ENCODE measurements at regions not wholly inside any gene's neighbourhood (a gene's known extent, or its start where the extent isn't known, plus 50 kb on each side); places are given as distances from the start of the nearest gene placed in this dataset.

DNA sequence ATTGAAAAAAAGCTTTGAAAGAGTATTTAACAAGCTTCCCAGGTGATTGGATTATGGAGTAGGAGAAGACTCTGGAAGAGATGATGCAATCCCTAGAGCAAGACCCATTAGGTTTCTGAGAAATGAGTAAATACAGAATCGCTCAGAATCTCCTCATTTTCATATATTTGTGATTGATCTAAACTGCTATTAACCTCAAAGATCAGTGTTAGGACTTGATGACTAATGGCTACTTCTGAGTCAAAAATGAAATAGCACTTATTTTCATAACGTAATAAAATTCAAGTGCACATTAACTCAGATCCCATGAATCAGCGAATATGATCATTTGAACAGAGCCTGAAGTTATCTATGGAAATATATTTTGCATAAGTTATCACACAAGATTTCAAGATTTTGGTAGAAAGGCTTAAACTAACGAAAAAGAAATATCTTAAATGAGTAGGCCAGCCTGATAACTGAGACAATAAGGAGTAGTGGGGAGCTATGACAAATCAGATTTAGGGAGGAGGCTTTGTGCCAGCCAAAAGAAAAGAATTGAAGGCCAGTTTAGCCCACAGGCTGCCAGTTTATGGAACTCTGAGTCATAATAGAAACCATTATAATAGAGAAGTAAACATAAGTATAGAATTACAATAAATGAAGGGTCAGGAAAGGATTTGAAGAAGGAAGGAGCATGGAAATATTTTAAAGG, 106.7 kb upstream of the OSMR start:
- 0 out of 2 replicates have a peak, but pooled peaks cover 8% of the 10 kb centered on the region for H3K9me3 ChIP-seq
- no peaks in the 10 kb centered on the region for H3K27me3 ChIP-seq (ENCODE audit: insufficient read depth)
- no peak overlapping the region for H3K27ac ChIP-seq (ENCODE audit: low read depth in 2 of 2, low read length in 1 of 2)
- no peak overlapping the region for H3K4me2 ChIP-seq
- no peak overlapping the region for H2AFZ ChIP-seq (ENCODE audit: low read depth)
- H4K20me1 ChIP-seq (ENCODE audit: insufficient read depth): no peaks in the 10 kb centered on the region
- DNase-seq: no peak
- H3K36me3 ChIP-seq (replicated peaks in 1 of 2; ENCODE audit: control insufficient read depth in 1 of 2, insufficient read depth in 2 of 2, low read length in 1 of 2): no peaks in the 10 kb centered on the region
- no peak overlapping the region for H3K9ac ChIP-seq
- H3K4me1 ChIP-seq (ENCODE audit: control insufficient read depth in 1 of 2, insufficient read depth in 2 of 2, low read depth in 1 of 2, low read length in 1 of 2): no peaks in the 10 kb centered on the region
- H3K9me2 ChIP-seq: no peaks in the 10 kb centered on the region
- H3F3A ChIP-seq (replicated peaks; ENCODE audit: insufficient read depth): no peaks in the 10 kb centered on the region
- TF ChIP-seq SMC3 (IDR thresholded peaks at IDR 0.05; ENCODE audit: low read depth, low read length) (no peak), GATA2 (CRISPR knock-in tag; IDR thresholded peaks at IDR 0.05) (no peak), MXI1 (IDR thresholded peaks at IDR 0.05; ENCODE audit: low read depth, low read length) (no peak), CHD2 (IDR thresholded peaks at IDR 0.05; ENCODE audit: low read length, partially characterized antibody) (no peak), JUND (IDR thresholded peaks at IDR 0.05) (no peak), RFX5 (IDR thresholded peaks at IDR 0.05; ENCODE audit: low read length) (no peak), SIN3A (IDR thresholded peaks at IDR 0.05; ENCODE audit: borderline replicate concordance, low read depth, low read length) (no peak), NRF1 (IDR thresholded peaks at IDR 0.05; ENCODE audit: low read depth, low read length) (no peak), GABPA (IDR thresholded peaks at IDR 0.05; ENCODE audit: low read depth) (no peak)
- TF ChIP-seq, protein P1, sequence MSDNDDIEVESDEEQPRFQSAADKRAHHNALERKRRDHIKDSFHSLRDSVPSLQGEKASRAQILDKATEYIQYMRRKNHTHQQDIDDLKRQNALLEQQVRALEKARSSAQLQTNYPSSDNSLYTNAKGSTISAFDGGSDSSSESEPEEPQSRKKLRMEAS (IDR thresholded peaks at IDR 0.05; ENCODE audit: low read depth): no peak
- TF ChIP-seq, protein P2, sequence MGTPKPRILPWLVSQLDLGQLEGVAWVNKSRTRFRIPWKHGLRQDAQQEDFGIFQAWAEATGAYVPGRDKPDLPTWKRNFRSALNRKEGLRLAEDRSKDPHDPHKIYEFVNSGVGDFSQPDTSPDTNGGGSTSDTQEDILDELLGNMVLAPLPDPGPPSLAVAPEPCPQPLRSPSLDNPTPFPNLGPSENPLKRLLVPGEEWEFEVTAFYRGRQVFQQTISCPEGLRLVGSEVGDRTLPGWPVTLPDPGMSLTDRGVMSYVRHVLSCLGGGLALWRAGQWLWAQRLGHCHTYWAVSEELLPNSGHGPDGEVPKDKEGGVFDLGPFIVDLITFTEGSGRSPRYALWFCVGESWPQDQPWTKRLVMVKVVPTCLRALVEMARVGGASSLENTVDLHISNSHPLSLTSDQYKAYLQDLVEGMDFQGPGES (IDR thresholded peaks at IDR 0.05; ENCODE audit: low read depth, low read length): no peak
- TF ChIP-seq, protein P3, sequence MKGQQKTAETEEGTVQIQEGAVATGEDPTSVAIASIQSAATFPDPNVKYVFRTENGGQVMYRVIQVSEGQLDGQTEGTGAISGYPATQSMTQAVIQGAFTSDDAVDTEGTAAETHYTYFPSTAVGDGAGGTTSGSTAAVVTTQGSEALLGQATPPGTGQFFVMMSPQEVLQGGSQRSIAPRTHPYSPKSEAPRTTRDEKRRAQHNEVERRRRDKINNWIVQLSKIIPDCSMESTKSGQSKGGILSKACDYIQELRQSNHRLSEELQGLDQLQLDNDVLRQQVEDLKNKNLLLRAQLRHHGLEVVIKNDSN (IDR thresholded peaks at IDR 0.05; ENCODE audit: borderline replicate concordance, low read depth): no peak
- TF ChIP-seq, protein P4, sequence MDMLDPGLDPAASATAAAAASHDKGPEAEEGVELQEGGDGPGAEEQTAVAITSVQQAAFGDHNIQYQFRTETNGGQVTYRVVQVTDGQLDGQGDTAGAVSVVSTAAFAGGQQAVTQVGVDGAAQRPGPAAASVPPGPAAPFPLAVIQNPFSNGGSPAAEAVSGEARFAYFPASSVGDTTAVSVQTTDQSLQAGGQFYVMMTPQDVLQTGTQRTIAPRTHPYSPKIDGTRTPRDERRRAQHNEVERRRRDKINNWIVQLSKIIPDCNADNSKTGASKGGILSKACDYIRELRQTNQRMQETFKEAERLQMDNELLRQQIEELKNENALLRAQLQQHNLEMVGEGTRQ (IDR thresholded peaks at IDR 0.05; ENCODE audit: borderline replicate concordance, low read depth, low read length): no peak
- TF ChIP-seq, protein P5, sequence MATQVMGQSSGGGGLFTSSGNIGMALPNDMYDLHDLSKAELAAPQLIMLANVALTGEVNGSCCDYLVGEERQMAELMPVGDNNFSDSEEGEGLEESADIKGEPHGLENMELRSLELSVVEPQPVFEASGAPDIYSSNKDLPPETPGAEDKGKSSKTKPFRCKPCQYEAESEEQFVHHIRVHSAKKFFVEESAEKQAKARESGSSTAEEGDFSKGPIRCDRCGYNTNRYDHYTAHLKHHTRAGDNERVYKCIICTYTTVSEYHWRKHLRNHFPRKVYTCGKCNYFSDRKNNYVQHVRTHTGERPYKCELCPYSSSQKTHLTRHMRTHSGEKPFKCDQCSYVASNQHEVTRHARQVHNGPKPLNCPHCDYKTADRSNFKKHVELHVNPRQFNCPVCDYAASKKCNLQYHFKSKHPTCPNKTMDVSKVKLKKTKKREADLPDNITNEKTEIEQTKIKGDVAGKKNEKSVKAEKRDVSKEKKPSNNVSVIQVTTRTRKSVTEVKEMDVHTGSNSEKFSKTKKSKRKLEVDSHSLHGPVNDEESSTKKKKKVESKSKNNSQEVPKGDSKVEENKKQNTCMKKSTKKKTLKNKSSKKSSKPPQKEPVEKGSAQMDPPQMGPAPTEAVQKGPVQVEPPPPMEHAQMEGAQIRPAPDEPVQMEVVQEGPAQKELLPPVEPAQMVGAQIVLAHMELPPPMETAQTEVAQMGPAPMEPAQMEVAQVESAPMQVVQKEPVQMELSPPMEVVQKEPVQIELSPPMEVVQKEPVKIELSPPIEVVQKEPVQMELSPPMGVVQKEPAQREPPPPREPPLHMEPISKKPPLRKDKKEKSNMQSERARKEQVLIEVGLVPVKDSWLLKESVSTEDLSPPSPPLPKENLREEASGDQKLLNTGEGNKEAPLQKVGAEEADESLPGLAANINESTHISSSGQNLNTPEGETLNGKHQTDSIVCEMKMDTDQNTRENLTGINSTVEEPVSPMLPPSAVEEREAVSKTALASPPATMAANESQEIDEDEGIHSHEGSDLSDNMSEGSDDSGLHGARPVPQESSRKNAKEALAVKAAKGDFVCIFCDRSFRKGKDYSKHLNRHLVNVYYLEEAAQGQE (IDR thresholded peaks at IDR 0.05; ENCODE audit: low read depth, low read length): no peak
- WGBS (ENCODE audit: low lambda C conversion rate): 55% methylated on average over 4 of the region's 4 CpGs
- H3K4me3 ChIP-seq (ENCODE audit: low read depth in 2 of 2, low read length in 1 of 2): no peak overlapping the region
- no peaks in the 10 kb centered on the region for H3K79me2 ChIP-seq (ENCODE audit: insufficient read depth)
- ChIA-PET POLR2A (no interaction called here), CTCF (interaction anchor here (1.4 kb wide), 1 partner anchor 71 kb away, joined by 5 read pairs; no protein-coding TSS in a partner anchor)

Measured in SK-N-SH (cell line).